Stimulated activated CD4-positive, alpha-beta T cell treated with anti-CD3 and anti-CD28 coated beads, Interleukin-2, amount 100 ng/mL, for 4 hours (primary cell): ENCODE measurements at regions not wholly inside any gene's neighbourhood (a gene's known extent, or its start where the extent isn't known, plus 50 kb on each side); places are given as distances from the start of the nearest gene placed in this dataset.
"Not testable (repeated sequence)": the region's sequence is repeated elsewhere in the genome, so short reads cannot be mapped to it uniquely, and the experiment has no call there.

Source experiments
- DNase-seq: peaks from one replicate; pipeline ENCODE4 v3.0.0-alpha.2; 2020; ENCODE audit warnings: low read depth

DNA sequence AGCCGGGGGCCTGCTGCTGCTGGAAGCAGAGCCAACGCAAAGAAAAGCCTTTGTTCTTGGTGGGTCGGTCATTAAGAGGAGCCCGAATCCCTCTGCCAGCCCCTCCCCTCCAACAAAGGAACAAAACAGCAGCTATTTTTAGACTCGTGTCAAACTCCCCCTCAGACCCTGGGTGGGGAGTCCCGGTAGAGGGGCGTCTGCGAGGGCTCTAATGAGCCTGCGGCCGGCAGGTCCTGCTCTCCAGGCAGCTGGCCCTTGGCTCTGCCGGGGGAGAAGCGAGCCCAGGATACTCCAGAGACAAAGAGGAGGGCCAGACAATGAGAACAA, 114.0 kb downstream of the LHX2 start:
- DNase-seq: no peak

DNA sequence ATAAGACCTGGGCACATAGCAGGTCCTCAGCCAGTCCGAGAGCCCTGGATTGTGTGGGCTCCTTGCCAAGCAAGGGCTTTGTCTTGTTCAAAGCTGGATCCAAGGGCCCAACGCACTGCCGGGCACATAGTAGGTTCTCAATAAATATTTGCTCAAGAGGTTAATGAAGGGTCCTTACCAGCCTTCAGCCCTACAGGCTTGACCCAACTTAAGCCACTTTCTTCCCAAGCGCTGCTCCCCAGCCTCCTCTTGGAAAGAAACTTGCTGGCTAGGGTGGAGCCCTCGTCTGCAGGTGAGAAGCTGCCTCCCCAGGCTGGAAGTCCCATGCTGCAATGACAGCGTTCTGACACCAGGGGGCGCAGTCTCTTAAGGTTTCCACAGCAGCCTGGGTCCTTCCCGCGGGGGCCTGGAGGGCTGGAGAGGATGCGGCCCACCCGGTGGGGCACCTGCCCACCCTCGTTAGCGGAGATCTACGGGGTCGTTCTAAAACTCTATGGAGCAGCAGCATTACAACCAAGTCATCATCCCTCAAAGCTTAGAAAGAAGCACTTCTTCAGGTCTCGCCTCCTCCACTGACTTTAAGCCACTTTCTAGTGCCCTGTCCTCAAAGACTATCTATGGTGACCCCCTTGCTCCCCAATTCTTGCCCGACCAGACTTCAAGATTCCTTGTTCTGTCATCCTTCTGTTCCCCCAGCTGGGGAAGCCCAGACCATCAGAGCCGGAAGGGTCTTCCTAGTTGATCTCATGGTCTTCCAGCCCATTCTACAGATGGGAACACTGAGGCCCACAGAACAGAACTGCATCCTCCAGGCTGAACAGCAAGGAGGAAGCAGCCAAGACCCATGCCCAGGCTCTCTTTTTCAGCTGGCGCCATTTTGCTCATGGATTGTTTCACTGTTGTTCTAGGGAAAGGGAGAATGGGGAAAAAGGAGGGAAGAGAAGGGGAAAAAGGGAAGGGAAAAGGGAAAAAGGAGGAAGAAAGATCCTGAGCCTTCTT, 115.4 kb downstream of the LHX2 start:
- DNase-seq: peak; percentile 57

DNA sequence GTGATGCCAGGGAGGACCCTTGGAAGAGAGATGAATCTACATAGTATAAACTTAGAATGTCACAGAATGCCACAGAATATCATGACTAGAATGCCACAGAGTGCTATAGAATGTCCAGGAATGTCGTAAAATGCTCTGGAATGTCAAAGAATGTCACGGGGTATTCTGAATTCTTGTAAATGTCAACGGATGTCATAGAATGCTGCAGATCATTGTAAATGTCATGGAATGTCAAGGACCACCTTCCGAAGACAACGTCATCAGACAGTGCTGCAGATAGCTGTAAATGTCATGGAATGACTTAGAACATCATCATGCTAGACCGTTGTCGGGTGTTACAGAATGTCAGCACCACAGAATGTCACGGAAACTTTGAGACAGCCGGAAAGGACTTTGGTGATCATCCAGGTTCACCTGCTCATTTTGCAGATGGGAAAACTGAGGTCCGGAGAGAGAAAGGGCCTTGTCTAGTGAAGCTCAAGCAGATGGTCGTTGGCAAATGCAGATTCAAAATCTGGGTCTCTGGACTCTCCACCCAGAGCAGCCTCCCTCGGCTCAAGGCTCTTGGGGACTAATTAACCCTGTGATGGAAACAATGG, 117.1 kb downstream of the LHX2 start:
- no peak for DNase-seq

DNA sequence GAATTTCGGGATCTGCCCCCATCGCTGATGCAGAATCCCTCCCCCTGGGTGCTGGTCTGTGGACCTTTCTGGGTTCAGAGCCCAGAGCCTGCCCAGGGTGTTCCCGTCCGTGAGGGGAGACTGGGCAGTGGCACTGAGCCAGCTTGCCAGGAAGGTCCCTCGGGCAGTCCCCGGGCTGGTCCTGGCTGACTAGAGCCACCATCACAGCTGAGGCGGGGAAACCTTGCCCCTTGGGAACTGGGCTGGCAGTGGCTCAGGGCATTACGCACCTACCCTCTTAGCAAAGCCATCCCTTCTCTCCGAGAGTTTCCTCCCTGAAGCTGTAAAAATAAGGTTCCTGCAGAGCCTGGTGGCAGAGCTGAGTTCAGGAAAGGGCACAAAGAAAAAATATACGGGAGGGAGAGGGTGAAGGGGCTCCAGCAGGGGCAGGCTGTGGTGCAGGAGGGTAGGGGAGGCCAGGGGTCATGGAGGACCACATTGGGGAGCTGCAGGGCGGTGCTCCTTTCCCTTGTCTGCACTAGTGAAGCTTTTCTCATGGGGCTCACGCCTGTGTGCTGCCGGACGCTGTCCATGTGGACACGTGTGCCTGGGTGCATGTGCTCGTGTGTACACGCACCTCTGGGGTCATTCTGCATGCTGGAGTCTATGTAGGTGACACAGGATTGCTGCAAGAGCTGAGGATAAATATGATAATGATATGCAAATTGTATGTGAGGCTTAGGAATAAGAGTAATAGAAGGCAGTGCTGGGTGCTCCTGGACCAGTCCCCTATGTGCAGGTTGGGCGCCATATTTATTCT, 118.9 kb downstream of the LHX2 start:
- no peak for DNase-seq

DNA sequence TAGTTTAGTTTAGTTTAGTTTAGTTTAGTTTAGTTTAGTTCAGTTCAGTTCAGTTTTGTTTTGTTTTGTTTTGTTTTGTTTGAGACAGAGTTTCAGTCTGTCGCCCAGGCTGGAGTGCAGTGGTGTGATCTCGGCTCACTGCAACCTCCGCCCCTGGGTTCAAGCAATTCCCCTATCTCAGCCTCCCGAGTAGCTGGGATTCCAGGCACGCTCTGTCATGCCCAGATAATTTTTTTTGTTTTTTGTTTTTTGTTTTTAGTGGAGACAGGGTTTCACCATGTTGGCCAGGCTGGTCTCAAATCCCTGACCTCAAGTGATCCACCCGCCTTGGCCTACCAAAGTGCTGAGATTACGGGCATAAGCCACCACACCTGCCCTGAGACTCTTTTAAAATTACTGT, 120.0 kb downstream of the LHX2 start:
- DNase-seq: not testable (repeated sequence)

DNA sequence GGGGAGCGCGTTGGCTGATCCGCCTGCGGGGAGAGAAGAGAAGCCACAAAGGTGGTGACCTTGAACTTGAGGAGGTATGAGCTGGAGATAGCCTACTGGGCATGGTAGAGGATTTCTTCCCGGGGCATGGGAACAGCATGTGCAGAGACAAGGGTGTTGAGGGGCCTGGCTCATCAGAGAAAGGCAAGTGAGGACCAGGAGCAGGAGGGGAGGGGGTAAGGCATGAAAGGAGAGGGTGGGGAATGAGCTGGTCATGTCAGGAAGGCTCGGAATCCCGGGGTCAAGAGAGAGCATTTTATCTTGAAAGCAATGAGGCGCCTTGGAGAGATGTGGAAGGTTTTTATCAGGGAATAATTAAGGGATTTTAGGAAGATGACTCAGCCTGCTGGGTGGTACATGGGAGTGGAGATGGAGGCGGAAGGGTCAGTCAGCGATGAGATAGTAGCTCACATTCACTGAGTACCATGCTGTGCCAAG, 121.1 kb downstream of the LHX2 start:
- no peak for DNase-seq

DNA sequence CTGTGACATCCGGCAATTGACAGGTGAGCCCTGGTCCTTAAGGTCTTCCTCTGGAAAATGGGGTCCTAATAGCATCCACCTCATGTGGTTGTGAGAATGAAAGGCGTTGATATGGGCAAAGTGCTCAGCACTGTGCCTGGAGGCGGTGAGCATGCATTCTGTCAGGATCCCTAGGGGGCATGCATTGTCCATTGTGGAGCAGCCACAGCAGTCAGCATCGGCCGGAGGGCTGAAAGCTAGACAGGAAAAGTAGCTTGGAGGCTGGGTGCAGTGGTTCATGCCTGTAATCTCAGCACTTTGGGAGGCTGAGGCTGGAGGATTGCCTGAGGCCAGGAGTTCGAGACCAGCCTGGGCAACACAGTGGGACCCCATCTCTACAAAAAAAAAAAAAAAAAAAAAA, 122.2 kb downstream of the LHX2 start:
- DNase-seq: no peak

DNA sequence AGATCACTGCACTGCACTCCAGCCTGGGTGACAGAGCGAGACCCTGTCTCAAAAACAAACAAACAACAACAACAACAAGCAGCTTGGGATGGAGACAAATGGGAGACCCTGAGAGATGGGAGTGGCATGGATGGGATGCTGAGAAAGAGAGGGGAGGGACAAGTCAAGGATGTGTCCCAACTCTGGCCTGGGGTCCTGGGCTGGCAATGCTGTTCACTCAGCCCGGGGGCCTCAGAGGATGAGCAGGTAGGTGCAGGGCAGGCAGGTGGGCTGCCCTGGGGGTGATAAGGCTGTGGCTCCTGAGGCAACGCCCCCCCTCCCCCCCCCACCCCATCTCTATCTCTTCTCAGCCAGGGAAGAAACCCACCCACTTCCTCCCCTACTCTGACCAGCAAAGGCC, 123.0 kb downstream of the LHX2 start:
- no peak for DNase-seq

DNA sequence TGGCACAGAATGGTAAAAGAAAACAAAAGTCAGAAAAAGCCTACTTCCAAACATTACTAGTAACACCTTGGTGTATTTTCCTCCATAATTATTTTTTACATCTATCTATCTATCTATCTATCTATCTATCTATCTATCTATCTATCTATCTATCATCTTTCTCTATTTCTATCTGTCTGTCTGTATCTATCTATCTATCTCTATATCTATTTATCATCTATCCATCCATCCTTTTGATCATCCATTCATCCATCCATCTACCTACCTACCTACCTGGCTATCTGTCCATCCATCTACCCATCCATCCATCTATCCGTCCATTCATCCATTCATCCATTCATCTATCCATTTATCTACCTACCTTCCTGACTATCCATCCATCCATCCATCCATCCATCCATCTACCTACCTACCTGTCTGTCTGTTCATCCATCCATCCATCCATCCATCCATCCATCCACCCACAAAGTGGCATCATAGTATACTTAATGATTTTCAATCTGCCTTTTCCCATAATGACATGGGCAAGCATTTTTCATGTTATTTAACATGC, 121.9 kb upstream of the NEK6 start:
- no peak for DNase-seq

DNA sequence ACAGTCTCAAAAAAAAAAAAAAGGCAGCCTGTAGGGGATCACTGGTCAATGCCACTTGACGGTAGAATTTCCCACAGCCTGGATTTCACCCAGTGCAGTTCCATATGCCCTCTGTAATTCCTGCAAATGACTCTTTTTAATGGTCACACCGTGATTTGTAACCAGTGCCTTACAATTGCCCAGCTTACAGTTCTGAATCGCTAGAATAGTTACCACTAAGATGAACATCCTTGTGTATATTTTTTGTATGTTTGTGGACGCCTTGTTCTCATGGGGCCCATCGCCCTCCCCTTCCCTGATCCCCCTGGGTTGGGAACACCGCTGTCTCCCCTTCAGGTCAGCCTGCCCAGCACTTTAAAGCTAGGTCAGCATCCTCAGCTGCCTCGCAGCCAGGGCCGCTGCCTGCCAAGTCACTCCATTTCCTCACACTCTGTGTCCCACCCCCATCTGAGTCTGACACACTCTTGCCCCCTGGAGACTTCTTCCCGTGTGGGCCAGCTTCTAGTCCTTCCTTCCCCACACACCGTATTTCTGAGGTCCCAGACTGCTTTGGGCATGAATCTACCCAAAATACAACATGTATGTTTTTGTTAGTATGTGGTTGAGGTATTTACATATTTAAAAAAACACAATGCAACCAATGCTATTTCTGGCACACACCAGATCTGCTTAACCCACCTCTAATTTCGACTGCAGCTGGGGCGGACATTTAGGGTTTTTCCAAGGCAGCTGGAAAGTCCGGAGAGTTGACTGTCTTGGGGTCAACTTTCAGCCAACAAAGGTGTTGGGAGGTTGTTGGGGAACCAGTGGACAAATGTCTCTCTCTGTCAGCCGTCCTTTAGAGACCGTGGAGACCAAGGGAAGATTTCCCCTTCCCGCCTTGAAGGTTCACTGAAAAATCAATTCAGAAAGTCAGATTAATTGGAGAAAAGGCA, 120.5 kb upstream of the NEK6 start:
- no peak for DNase-seq

DNA sequence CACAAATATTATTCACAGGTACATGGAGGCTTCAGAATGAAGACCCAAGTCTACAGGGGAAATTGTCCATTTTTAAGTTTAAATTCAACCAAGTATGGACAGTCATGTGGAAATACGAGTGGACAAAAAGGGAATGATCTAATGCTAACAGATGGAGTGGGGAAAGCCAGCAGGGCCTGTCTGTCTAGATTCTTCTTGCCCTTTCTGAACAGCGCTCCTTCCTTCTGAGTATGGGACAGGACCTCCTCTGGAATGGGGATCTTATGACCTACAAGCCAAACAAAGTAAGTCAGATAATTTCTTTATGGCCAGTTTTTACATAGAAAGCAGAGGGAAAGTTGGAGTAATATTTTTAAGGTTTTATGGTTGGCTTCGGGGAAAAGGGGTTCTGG, 119.8 kb upstream of the NEK6 start:
- no peak for DNase-seq

DNA sequence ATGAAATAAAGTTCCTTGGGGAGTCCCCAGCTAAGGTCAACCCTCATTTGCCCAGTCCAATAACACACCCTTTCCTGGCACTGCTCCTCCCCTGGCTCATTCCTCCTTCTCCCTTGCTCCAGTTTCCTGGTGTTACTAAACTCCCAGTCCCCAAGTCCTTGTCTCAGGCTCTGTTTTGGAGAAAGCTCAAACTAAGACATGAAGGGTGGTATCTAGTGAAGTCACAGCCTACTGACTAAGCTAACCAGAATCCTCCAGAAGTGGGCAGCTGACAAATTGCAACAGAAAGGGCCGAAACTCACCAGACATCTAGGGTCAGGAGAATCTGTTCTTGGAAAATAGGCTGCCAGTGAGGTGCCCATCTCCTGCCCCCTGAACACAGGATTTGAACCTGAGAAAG, 118.7 kb upstream of the NEK6 start:
- DNase-seq: no peak

DNA sequence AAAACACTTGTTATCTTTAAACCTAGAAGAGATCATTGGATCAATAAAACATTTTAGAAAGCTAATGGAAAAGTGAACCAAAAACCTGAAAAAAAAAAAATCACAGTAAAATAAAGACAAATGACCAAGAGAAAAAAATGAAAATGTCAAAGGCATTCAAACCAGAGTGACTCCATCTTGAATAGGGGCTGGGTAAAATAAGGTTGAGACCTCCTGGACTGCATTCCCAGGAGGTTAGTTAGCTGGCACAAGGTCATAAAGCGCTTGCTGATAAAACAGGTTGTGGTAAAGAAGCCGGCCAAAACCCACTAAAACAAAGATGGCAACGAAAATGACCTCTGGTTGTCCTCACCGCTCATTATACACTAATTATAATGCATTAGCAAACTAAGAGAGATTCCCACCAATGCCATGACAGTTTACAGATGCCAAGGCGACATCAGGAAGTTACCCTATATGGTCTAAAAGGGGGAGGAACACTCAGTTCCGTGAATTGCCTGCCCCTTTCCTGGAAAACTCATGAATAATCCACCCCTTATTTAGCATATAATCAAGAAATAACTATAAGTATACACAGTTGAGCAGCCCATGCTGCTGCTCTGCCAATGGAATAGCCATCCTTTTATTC, 116.7 kb upstream of the NEK6 start:
- DNase-seq: no peak

DNA sequence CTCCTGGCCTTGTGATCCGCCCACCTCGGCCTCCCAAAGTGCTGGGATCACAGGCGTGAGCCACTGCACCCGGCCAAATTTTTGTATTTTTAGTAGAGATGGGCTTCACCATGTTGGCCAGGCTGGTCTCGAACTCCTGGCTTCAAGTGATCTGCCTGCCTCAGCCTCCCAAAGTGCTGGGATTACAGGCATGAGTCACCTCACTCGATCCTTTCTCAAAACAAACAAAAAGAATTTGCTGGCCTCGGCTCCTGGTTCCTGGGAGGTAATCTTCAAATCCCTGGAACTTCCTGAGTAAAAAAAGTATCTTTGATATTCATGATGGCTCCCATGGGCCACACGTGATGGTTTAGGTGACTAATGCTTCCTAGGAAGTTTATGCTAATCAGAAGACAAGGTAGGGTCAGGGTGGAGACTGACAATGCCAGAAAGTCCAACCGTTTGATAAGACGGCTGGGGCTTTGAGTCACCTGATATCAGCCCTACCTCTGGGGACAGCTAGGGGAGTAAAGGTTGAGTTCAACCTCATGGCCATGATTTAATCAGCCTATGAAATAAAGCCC, 113.1 kb upstream of the NEK6 start:
- DNase-seq: not testable (repeated sequence)

DNA sequence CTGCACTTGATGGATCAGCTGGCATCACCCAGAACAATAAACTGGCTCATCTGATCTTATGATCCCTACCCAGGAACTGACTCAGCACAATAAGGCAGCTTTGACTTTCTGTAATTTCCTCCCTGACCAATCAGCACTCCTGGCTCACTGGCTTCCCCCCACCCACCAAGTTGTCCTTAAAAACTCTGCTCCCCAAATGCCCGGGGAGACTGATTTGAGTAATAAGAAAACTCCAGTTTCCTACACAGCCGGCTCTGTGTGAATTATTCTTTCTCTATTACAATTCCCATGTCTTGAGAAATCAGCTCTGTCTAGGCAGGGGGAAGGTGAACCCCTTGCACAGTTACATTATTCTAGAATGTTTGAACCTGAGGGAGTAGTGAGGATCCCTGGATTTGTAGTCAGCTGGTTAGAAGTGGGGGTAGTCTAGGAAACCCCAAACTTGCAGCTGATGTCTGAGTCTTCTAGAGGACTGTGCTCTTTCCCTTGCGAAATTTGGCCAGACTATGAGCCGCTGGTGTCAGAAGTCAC, 111.7 kb upstream of the NEK6 start:
- DNase-seq: no peak

DNA sequence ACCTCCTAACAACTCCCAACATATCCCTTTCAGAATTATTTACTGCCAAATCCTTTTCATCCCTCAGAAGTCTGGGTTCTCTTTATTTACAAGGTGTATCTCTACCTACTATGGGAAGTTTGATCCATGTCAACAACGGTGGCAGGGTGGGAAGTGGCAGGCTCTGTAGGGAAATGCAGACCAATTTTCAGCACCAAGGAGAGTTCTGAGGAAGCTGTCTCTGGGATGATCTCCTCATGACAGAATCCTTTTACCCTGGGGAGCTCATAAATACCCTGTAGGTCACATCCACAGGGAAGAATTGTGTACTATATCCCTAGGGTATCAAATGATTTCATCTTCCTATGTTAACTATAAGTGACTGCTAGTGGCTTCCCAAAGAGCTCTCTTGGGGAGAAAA, 107.8 kb upstream of the NEK6 start:
- no peak for DNase-seq

DNA sequence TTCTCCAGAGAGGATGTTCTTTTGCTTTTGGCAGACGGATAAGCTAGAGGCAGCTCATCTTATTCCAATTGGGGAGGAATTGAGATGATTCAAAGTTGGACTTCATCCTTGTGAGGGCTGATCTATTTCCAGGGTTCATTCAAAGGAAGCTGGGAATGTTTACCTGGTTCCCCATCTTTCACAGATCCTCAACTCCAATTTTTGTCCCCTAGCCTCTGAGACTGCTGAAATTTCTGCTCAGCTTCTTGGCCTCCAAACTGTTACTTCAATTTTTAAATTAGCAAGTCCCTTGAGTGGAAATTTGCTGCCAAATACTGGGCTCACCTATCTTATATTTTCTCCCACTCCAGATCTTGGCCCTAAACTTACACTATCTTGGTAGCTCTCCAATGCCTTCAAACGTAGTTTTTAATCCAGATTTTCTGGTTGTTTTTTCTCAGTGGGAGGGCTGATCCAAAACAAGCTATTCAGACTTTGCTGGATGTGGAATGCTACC, 93.9 kb upstream of the NEK6 start:
- DNase-seq: no peak

DNA sequence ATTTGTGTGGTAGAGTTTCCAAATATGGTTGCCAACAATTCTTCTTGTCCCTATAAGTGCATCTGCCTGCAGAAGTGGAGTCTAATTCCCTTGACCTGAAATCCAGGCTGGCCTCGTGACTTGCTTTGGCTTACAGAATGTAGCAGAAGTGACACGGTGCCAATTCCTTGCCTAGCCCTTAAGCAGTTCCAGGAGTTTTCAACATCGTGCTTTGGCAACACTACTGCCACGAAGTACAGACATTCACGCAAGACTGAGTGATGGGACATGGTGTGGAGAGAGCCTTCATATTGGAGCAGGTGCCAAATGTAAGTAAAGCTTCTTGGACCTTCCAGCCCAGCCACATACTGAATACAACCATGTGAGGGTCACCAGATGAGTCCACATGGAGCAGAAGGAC, 92.9 kb upstream of the NEK6 start:
- no peak for DNase-seq

DNA sequence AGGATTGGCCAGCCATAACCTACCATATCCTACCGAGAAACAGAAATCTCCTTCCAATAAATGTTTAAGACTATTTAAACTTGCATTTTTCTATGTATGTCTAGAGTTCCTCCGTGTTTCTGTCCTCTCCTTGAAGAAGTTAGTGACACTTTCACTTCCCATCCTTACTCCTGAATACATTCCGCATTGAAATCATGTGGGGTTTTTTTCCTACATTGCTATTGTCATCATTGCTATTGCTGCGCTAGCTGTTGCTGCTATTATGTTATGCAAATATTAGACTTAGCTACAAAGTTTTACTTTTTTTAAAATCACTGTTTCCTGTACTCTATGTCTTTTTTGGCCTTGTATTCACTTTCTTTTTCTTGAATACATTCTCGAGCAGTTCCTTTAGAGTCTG, 83.3 kb upstream of the NEK6 start:
- no peak for DNase-seq

DNA sequence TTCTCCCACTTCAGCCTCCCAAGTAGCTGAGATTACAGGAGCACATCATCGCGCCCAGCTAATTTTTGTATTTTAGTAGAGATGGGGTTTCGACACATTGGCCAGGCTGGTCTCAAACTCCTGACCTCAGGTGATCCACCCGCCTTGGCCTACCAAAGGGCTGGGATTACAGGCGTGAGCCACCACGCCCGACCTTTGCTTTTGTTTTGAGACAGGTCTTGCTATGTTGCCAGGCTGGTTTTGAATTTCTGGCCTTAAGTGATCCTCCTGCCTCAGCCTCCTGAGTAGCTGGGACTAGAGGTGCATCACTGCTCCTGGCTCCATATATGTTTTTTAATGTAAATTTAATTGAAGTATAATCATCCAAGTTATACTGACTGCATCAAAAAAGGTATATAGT, 80.2 kb upstream of the NEK6 start:
- not testable (repeated sequence) for DNase-seq
